NCI-H2107 treated with DMSO at 0.1 percent for 48 hours (cell line): ENCODE measurements at regions not wholly inside any gene's neighbourhood (a gene's known extent, or its start where the extent isn't known, plus 50 kb on each side); places are given as distances from the start of the nearest gene placed in this dataset.

ENCODE experiments used
- DNase-seq: peaks from one replicate; lab custom pipeline; 2025; ENCODE audit not compliant: unreplicated experiment; lab: John Stamatoyannopoulos, UW

DNA sequence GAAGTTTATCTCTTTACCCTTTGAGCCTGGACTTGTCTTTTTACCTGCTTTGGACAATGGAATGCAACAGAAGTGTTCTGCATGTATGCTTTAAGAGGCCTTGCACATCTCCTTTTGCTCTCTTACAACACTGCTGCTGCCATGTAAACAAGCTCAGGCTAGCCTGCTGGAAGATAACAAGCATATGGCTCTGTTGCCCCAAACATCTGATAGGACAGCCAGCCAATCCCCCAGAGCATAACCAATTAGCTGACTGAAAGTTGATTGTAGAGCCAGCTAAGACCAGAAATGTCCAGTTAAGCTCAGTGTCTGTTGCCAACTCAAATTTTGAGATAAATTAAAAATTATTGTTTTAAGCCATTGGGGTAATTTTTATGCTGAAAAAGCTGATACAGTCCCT lies 510.6 kb upstream of the CNKSR2 start:
- DNase-seq = no peak

DNA sequence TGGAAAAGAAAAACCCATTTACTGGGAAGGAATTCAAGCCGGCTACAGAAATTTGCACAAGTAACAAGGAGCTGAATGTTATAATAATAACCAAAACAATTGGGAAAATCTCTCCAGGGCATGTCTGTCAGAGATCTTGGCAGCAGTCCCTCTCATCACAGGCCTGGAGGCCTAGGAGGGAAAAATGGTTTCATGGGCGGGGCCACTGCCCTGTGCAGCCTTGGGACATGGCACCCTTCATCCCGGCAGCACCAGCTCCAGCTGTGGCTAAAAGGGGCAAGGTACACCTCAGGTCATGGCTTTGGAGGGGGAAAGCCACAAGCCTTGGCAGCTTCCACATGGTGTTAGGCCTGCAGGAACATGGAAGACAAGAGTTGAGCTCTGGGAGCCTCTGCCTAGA lies 513.1 kb upstream of the CNKSR2 start:
- DNase-seq = no peak

DNA sequence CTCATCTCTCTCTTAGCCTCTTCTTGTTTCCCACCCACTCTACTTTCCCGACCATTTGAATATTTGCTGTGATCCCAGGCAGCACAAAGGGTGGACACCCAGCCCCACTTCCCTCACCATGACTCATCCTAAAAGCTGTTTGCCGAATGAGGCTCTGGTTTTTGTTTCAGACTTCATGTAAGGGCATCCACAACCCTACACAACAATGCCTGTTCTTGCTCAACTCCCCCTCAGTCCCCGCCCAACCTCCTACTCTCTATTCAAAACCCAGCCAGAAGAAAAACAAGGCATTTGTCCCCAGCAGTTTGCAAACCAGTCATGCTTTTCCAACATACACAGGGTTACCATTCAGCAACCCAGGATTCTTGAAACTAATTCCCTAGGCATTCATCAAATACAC lies 516.5 kb upstream of the CNKSR2 start:
- DNase-seq = no peak

DNA sequence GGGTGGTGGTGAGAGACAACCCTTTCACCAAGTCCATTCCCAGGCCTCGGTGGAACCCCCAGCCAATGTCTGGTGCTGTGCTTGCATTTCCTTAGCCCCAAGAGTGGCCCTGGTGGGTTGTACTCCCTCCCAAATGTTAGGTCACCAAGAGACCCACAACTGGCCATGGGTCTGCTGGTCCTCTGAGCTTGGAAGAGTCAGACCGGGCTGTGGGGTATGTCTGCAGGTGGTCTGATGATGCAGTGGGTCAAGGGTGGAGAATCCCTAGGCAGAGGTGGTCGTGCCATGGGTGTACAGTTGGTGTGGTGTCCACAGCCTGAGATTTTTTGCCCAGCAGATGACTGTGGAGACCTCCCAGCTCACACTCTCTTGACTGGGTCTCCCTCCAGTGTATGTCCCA lies 535.7 kb upstream of the CNKSR2 start:
- DNase-seq = no peak

DNA sequence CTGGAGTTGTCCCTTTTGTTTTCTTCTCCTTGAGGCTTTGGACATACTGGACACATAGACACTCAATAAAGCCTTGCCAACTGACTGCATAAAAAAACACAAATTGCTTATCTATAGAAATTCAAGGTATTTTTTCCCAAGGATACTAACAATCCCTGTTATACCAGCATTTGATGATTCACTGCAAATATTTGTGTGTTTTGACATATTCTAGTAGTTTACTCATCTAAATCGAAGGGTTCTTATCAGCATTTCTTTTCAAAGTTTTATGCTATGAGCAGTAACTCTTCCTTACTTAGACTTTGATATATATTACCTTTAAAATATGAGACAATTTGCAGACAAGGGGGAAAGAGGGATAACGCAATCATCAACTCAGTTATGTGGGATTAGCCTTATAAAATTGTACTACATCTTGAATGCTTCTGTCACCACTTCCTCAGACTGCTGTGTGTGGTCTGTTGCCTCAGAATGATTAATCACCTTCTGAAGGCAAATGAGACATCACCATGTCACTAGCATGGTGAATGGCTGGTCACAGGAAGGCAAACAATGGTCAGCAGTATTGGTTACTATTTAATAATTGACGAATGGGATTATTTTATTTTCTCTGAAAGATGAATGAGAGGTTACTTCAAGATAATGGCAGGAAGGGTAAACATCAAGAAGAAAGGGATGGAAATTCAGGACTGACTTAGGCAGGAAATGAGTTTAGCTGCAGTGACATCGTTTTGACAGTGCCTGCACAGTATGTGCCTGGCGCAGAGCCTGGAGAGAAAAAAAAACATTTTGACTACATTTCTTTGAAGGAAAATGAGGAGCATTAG lies 544.3 kb upstream of the CNKSR2 start:
- no peak for DNase-seq

DNA sequence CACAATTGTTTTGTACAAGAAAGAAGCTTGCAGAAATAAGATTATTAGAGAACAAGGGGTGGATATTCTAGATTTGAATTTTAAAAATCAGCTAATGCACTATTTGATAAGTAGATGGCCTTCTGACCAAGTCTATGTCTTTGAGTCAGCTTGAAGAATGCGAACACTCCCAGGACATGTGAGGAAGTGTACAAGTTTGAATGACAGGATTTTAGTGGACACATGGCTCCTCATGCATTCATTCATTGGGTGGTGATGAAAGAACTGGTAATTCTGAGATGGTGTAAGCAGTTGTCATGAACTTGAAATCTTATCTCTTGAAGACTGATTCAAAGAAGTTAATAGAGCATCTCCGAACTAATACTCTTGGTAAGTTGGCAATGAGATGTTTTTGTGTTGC lies 548.2 kb upstream of the CNKSR2 start:
- DNase-seq = no peak

DNA sequence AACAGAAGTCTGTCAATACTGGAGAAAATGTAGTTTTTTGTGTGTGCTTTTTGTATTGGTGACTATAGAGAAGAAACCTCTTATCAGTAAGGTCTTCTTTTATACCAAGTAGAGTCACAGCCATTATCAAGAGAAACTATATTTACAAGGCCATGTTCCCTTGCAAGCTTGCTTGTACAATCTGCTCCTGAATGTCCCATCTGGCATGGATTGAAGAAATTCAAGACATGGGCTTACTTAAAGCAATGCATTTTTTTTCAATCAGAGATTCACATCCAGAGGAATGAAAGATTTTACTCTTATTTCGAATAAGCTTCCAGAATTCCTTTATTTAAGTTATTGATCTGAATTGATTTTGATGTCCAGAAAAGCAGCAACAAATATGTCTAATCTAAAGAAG lies 537.3 kb upstream of the RPS6KA3 start:
- DNase-seq = no peak

DNA sequence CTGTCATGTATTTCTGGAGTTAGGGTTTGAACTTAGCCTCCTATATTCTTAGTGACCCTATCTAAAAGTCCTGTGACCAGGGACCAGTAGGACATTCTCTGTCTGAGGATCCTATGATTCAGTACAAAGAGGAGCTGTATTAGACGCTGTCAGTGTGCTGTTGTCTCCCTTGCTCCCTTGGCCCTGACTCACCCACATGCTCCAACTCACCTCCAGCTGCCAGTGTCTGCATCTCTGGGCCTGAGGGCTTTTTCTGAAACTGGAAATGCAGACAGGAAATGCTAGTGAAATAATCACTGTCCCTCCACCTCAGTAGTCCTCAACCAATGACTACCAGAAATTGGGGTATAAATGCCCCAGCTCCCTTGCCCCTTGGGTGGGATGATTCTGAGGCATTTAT lies 535.3 kb upstream of the RPS6KA3 start:
- no peak for DNase-seq

DNA sequence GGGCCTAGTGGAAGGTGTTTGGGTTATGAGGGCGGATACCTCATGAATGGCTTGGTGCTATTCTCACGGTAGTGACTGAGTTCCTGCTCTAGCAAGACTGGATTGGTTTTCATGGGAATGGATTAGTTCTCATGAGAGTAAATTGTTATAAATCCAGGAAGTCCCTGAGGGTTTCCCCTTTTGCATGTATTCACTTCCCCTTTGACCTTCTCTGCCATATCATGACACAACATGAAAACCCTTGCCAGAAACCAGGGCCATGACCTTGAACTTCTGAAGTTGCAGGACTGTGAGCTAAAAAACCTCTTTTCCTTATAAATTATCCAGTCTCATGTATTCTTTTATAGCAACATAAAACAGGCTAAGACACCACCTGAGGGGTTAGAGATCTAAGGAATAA lies 529.7 kb upstream of the RPS6KA3 start:
- DNase-seq = no peak

DNA sequence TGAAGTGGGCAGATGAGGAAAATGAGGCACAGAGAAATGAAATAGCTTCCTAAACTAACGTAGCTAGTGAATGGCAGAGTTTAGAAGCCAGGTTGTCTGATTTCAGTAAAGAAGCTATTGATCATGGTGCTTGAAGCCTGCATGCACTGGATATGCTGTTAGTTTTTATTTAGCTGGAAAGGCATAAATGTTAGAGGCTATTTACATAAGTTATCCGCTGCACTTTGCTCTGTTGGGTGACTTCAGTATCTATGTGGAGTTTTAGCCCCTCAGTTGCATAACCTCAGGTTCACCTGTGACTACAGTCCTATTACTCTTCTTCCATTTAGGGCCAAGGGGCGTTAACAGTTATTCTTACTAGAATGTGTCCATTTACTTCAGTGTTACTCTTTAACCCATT lies 522.4 kb upstream of the RPS6KA3 start:
- no peak for DNase-seq

DNA sequence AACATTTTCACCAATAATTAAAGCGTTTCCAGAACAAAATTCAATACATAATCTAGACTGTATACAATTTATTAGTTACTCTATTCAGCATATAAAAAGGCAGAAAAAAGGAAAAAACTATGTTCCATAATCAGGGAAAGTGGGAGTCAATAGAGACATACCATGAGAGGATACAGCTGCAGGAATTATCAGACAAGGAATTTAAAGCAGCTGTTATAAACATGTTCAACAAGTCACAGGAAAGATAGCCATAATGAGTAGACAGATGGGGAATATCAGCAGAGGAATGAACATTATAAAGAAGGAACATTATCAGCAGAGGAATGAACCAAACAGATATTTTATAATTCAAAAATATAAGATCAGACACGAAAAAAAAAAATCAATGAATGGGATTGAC lies 500.6 kb upstream of the RPS6KA3 start:
- no peak for DNase-seq

DNA sequence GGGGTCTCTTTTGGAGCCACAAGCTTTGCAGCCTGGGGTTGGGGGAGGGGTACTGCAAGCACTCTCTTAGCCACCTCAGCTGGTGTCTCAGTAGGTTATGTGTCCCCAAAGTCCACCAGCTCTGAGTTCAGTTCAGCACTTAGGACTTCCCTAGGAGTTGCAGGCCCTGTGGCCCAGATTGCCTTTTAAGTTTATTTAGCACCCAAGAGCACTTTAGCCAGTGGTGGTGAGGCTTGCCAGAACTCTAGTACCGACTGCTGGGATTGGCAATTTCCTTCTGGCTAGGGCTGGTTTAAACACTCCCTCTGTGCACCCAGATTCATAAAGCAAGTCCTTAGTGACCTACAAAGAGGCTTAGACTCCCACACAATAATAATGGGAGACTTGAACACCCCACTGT lies 489.9 kb upstream of the RPS6KA3 start:
- no peak for DNase-seq

DNA sequence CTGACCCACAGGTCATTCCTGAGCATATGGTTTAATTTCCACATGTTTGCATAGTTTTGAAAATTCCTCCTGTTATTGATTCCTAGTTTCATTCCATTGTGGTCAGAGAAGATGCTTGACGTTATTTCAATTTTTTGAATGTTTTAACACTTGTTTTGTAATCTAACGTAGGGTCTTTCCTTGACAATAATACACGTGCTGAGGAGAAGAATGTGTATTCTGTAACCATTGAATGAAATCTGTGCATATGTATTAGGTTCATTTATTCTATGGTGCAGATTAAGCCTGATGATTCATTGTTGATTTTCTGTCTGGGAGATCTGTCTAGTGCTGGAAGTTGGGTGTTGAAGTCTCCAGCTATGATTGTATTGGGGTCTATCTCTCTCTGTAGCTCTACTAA lies 486.4 kb upstream of the RPS6KA3 start:
- DNase-seq = no peak

DNA sequence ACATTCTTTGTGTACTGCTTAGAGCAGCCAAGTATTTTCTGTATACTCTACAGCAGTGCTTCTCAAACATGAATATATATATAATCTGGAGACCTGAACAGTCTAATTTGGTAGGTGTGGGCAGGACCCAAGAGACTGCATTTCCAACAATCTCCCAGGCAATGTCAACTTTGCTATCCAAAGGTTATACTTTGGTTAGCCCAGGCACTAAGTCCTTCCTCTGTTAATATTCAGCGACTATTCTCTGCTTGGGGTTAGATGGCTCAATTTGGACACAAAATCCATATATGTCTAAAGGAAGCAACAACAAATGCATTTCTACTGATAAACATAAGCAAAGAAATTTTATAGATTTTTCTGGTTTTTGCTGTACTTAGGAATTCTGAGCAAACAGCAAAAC lies 480.0 kb upstream of the RPS6KA3 start:
- DNase-seq = no peak

DNA sequence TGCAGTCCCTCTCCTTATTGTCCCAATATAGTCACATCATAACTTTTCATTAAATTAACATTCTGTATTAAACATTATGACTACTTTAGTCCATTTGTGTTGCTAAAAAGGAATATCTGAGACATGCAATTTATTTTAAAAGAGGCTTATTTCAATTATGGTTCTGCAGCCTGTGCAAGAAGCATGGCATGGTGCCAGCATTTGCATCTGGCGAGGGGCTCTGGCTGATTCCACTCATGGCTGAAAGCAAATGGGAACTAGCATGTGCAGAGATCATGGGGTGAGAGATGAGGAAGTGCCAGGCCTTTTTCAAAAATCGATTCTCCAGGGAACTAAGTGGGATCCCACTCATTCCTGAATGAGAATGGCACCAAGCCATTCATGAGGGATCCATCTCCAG lies 476.3 kb upstream of the RPS6KA3 start:
- DNase-seq = peak; percentile 33

DNA sequence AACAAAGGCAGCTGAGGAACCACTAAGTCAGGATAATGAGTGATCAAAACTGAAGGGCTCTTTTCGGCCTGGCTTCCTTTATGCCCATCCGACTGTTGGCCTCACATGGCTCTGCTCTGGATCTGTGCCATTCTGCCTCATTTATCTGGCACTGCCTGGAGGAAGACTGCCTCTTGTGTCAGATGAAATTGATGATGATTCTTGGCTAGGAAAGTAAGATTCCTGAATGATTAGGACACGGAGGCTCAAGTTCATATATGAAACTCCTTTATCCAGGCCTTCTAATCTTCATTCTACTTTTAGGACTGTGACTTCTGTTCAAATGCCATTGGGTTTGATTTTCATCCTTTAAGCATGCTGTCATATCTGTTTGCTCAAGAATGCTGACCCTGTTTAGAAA lies 475.4 kb upstream of the RPS6KA3 start:
- DNase-seq = peak; percentile 17

DNA sequence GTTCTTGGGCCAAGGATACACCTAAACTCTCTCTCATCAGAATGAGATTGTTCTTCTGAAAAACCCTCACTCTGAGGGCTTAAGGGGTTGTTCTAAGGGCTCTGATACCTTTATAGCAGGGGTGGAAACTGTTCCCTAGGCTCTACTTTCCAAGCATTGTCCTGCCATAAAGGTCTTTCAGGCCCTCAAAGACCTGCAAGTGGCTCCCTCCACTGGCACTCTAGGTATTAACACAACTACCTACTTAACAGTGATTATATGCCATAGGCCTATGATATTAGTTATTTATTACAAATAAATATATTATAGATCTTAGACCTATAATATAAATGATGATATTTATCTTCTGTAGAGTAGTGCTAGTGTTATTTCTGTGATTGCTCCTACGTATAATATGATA lies 473.7 kb upstream of the RPS6KA3 start:
- DNase-seq = no peak

DNA sequence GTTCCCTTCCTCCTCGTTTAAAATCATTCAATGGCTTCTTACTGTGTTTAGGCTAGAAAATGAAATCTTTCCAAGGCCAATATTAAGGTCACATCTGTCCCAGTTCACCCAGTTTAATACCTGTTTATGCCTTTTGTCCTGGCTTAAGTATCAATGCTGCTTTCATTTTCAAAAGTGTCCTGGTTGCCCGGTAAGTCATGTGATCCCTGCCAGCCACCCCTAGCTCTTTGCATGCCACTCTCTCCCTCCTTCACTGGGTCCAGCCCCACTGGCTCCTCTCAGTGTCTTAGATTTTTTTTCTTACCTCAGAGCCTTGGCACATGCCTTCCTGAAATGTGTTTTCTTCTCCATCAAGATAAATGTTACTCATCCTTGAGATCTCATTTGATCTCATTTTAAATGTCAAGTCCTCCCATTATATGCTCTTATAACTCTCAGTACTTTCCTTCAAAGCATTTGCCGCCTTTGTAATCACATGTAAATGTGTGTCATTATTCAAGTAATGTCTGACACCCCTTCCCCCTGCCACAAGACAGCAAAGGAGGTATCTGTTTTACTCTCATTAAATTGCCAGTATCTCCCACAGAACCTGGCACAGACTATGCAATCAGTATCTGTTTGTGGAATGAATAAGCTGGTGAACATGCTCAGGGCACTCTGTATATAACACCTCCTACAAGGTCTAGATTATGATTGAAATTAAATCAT lies 472.5 kb upstream of the RPS6KA3 start:
- no peak for DNase-seq

DNA sequence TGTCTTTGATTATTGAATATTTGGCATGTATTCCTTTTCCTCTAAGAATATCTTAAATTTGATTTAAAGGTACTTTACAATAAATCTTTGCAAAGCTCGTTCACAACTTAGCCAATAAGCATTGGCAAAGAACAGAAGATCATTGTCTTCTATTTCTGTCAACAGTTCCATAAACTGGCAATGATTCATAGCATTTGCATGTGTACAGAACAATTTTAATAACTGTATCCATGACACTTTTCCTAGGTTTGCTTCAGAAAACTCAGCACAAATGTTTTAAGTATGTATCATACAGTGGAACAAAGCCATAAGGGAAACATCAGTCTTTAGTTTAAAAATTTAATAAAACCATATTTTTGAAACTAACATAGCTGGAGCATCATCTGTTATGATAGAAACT lies 462.7 kb upstream of the RPS6KA3 start:
- no peak for DNase-seq

DNA sequence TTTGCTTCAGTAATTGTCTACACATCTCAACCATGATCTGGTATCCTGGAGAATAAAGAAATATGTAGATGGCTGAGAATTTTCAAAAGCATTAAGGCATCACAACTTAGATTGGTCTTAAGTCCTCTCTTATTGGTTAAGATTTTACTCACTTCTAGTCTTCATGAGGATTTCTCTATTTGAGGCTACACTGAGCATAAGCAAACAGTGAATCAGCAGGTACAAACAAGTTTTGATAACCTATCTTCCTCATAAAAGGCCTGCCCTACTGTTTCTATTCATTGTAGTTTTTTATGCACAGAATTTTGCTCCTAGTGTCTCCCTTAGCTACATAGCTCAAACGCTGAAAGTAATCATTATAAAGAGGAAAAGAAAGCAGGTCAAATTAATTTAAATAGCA lies 460.7 kb upstream of the RPS6KA3 start:
- DNase-seq = no peak

DNA sequence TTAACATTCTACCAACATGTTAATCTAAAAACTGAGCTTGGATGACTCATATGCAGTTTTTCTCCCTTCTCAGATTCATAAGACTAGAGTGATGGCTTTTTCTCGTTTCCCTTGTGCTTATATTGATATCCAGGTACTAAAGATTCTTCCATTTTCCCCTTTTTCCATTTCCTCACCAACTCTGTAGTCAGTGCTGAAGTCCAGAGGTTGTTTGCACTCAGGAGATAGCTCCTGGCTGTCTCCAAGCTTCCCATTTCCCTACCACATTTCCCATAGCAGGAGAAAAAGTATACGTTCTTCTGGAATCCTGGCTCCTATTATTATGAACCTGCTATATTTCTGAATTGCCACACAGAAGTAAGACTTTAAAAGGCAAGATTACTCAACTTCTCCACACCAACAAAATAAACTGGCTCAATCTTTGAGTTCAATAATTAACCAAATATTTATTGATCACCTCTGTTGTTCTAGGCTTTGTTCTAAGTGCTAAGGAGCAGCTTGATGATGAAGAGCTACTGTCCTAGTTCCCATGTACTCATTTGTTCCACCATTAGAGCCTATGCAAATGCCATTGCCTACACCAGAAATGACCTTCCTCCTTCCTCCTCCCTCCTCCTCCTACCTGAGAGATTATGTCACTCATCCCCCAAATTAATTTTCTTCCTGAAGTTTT lies 454.4 kb upstream of the RPS6KA3 start:
- no peak for DNase-seq
